Prostate gland (tissue), 2 donors: ENCODE measurements at regions not wholly inside any gene's neighbourhood (a gene's known extent, or its start where the extent isn't known, plus 50 kb on each side); places are given as distances from the start of the nearest gene placed in this dataset.

Experiments used
- CTCF ChIP-seq, 4 experiments: fragments of 200-600 bp in 2 of 4; fragments of 450-650 bp in 2 of 4; sonication (generic) in 2 of 4; IDR thresholded peaks; 1 replicate in 3 of 4; 2 replicates in 1 of 4; pipeline ENCODE4 v1.5.1; 2016 to 2019; ENCODE audit warnings: antibody characterized with exemption in 4 of 4, mild to moderate bottlenecking in 2 of 4, moderate library complexity in 2 of 4
- POLR2A ChIP-seq: fragments of 450-650 bp; IDR thresholded peaks from one replicate; pipeline ENCODE4 v1.6.1; 2016; ENCODE audit warnings: antibody characterized with exemption, mild to moderate bottlenecking

- TF ChIP-seq CTCF (IDR thresholded peaks at IDR 0.05) (no peak), POLR2A (no peak)
Observed at GRCh38 chr13:23984546-23984945, 87.2 kb upstream of the C1QTNF9B start.
